Right lobe of liver (tissue), 4 donors: ENCODE measurements at regions not wholly inside any gene's neighbourhood (a gene's known extent, or its start where the extent isn't known, plus 50 kb on each side); places are given as distances from the start of the nearest gene placed in this dataset.

Source experiments
- POLR2A ChIP-seq: fragments of 450-650 bp; IDR thresholded peaks from one replicate; pipeline ENCODE4 v1.6.1; 2017; ENCODE audit warnings: antibody characterized with exemption, mild to moderate bottlenecking
- TF ChIP-seq, protein P1 (sequence below), 4 donors: fragments of 200-600 bp in 3 of 4; fragments of 450-650 bp in 1 of 4; IDR thresholded peaks; one replicate each; pipeline versions ENCODE4 v1.5.1 to v1.8.0; 2016 to 2022; ENCODE audit warnings: antibody characterized with exemption in 4 of 4, mild to moderate bottlenecking in 2 of 4
- donor health status: DM: no; HTN: no; CAD: no.
- donor health status: DM: no; HTN: no; CAD: no.
- donor health status: DM: no; HTN: yes; CAD: no.

DNA sequence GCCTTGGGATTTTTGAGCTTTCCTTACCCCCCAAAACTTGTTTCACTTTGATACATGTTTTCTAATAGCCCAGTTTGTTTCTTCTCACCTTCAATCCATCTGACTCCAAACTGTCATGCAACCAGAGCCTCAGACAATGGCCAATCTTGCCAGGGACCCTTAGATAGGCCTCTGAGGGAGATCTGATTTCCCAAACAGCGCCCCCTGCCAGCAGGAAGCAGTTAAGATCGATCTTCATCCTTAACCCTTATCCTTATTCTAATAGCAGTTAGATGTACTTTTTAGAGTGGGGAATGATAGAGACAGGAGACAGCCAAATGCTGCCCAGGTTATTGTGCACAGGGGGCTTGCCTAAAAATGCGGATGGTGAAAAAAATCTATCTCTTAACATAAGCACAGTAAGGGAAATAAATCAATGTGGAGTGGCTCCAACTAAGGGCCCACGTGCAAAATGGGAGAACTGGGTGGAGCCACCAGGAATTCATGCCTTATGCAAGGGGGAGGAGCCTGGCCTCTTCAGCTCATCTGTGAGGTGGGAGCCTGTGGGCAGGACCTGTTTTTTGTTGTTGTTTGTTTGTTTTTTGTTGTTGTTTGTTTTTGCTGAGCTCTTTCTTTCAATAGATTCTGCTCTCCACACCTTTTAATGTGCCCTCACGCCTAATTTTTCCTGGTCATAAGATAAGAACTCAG, 833.6 kb upstream of the AGA start:
- TF ChIP-seq, protein P1, sequence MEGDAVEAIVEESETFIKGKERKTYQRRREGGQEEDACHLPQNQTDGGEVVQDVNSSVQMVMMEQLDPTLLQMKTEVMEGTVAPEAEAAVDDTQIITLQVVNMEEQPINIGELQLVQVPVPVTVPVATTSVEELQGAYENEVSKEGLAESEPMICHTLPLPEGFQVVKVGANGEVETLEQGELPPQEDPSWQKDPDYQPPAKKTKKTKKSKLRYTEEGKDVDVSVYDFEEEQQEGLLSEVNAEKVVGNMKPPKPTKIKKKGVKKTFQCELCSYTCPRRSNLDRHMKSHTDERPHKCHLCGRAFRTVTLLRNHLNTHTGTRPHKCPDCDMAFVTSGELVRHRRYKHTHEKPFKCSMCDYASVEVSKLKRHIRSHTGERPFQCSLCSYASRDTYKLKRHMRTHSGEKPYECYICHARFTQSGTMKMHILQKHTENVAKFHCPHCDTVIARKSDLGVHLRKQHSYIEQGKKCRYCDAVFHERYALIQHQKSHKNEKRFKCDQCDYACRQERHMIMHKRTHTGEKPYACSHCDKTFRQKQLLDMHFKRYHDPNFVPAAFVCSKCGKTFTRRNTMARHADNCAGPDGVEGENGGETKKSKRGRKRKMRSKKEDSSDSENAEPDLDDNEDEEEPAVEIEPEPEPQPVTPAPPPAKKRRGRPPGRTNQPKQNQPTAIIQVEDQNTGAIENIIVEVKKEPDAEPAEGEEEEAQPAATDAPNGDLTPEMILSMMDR (IDR thresholded peaks at IDR 0.05), result no peak
- no peak for TF ChIP-seq POLR2A
